GM12801 (cell line): ENCODE measurements at regions not wholly inside any gene's neighbourhood (a gene's known extent, or its start where the extent isn't known, plus 50 kb on each side); places are given as distances from the start of the nearest gene placed in this dataset.

Source experiments
- TF ChIP-seq, protein P1 (sequence below): IDR thresholded peaks from one replicate; pipeline ENCODE4 v1.5.1; 2011; ENCODE audit warnings: control low read depth; ENCODE audit not compliant: insufficient read length; ENCODE audit errors: extremely low read depth

DNA sequence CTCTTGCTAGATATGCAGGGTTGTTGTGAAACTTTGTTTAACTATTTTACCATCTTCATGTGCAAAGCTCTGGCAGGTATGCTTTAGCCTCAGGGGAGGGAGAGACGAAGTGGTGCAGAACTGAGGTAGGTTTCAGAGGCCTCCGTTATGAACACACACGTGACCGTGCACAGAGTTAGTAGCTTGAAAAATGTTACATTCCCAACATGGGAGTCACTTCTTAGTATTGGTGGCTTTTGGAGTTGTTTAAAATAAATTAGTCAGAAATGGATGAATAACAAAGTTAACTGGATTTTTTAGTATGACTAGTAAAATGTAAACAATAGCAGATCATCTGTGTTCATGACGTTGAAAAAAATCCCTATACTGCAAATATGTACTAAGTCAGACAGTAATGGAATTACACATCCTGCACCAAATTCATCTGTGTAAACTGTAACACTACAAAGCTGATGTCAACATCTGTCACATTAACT is 279.6 kb downstream of the KLF13 start:
- TF ChIP-seq, protein P1, sequence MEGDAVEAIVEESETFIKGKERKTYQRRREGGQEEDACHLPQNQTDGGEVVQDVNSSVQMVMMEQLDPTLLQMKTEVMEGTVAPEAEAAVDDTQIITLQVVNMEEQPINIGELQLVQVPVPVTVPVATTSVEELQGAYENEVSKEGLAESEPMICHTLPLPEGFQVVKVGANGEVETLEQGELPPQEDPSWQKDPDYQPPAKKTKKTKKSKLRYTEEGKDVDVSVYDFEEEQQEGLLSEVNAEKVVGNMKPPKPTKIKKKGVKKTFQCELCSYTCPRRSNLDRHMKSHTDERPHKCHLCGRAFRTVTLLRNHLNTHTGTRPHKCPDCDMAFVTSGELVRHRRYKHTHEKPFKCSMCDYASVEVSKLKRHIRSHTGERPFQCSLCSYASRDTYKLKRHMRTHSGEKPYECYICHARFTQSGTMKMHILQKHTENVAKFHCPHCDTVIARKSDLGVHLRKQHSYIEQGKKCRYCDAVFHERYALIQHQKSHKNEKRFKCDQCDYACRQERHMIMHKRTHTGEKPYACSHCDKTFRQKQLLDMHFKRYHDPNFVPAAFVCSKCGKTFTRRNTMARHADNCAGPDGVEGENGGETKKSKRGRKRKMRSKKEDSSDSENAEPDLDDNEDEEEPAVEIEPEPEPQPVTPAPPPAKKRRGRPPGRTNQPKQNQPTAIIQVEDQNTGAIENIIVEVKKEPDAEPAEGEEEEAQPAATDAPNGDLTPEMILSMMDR, result no peak

GRCh38 chr15:31606931-31607497 is 280.4 kb downstream of the KLF13 start:
- TF ChIP-seq, protein P1, result no peak

- TF ChIP-seq, protein P1, result no peak
Measured at GRCh38 chr15:31607656-31608055, 281.0 kb downstream of the KLF13 start.

DNA sequence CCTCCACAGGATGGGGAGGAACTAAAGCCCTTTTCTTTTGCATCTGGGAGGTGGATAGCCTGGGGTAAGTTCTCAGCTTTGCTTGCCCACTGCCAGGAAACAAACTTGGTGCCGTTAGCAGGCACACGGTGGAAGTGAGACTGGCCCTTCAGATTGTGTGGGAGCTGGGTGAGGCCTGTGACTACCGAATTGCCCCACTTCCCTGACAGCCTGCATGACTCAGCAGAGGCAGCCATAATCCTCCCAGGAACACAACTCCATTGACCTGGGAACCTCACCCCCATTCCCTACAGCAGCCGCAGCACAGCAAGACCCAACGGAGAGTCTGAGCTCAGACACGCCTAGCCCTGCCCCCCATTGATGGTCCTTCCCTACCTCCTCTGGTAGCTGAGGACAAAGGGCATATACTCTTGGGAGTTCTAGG is 282.6 kb downstream of the KLF13 start:
- TF ChIP-seq, protein P1, result no peak

- TF ChIP-seq, protein P1, result no peak
Measured at GRCh38 chr15:31609906-31610305, 283.3 kb downstream of the KLF13 start.

DNA sequence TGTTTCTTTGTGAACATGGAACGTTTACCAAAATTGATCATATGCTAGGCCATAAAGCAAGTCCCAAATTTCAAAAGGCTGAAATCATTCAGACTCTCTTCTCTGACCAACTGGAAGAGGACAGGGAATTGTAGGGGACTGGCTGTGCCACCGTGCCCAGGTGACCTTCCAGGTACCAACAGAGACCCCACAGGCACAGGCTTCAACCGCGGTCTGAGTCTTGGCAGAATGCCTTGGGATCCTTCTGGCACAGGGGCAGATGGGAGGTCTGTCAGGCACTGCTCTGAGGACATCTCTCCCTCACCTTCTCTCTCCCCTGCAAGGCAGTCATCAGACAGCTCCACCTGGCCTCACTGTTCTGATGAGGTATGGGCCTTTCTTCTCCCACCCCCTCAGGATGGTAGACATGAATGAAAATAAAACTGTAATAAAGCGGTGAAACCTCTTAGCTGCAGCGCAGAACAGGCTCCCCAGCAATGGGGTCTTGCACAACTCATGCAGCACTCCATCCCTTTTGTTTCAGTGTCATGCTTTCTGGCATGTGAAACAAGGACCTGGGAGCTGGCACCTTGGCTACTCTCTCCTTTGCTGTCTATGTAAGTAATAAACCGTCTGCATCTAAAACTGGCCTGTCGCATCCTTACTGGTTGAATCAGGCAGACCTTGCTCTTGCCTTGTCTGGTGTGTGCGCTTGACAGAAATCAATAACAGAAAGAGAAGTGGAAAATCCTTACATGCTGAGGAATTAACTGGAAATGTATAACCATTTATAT is 289.2 kb downstream of the KLF13 start:
- TF ChIP-seq, protein P1, result no peak

DNA sequence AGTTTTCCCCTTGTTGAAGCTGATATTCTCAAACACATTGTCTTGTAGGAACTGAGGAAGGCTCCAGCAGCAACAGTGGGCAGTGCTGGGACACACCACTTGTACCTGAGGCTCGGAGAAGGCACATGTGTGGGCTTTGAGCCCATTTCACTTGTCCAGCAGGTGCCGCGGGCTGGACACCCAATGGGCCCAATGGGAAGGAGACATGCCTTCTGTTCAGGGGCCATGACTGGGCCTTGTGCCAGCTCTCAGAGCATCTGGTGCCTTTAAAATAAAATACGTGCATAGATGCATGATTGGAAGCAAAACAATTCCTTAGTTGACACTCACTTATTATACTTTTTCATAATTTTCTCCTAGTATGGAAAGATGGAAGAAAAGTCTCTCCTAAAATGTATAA is 334.2 kb downstream of the KLF13 start:
- TF ChIP-seq, protein P1, result no peak
